ENCODE measurements at regions not wholly inside any gene's neighbourhood (a gene's known extent, or its start where the extent isn't known, plus 50 kb on each side); places are given as distances from the start of the nearest gene placed in this dataset.

DNA sequence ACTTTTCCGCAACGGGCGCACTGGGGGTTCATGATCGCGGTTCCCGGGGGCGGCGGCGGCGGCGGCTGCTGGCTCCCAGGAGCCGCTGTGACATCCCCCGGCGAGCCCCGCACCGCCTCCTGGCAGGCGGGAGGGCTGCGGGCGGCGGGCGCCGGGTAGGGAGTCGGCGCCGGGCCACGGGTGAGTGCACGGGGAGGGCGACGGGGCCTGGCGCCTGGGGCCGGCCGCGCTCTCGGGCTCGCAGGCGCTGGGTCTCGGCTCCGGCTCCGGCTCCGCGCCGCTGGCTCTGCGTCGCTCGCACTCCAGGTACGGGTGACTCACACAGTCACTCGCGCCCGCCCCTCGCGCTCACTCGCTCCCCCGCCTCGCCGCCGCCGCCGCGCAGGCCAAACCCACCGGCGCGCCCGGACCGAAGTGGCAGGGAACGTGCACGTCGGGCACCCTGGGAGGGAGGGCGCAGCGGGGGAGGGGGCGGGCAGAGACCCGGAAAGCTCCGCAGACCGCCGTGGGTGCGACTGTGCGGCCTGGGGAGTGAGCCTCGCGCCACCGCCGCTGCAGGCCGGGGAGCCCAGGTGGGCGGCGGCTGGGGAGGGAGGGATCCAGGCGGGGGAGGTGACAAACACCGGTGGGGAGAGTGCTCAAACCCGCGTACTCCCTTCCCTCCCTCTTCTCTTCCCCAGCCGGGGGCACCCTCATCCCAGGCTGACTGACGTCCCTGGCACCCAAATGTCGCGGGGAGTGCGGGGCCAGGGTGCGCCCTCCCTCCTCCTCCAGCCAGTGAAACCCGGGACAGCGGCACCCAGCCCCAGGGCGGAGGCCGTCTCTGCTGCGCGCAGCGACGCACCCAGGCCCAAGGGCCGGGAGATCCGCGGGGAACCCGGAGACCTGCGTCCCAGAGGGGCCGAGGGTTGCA lies 276.9 kb upstream of the NEBL start:
- peak overlapping the region; percentile 74 for H3K4me3 ChIP-seq
- TF ChIP-seq, protein P1, sequence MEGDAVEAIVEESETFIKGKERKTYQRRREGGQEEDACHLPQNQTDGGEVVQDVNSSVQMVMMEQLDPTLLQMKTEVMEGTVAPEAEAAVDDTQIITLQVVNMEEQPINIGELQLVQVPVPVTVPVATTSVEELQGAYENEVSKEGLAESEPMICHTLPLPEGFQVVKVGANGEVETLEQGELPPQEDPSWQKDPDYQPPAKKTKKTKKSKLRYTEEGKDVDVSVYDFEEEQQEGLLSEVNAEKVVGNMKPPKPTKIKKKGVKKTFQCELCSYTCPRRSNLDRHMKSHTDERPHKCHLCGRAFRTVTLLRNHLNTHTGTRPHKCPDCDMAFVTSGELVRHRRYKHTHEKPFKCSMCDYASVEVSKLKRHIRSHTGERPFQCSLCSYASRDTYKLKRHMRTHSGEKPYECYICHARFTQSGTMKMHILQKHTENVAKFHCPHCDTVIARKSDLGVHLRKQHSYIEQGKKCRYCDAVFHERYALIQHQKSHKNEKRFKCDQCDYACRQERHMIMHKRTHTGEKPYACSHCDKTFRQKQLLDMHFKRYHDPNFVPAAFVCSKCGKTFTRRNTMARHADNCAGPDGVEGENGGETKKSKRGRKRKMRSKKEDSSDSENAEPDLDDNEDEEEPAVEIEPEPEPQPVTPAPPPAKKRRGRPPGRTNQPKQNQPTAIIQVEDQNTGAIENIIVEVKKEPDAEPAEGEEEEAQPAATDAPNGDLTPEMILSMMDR (IDR thresholded peaks at IDR 0.05; ENCODE audit: control extremely low read depth, extremely low read depth) = no peak
- no peaks in the 10 kb centered on the region for H3K27me3 ChIP-seq (ENCODE audit: control insufficient read depth in 3 of 3, insufficient read depth in 3 of 3, low read length in 2 of 3)
- peak overlapping the region in 1 of 2 donors; percentile 85 for H3K27ac ChIP-seq (ENCODE audit: low read depth in 1 of 2, low read length in 1 of 2)
- ATAC-seq (ENCODE audit: insufficient read depth, low FRiP score) (peak; percentile 84), DNase-seq (peak; percentile 55 to 71 (median 65))
- H3K9ac ChIP-seq (ENCODE audit: insufficient read depth in 1 of 2, low read length in 2 of 2) = peak overlapping the region; percentile 50 to 55
- no peaks in the 10 kb centered on the region for H3K9me3 ChIP-seq (ENCODE audit: control insufficient read depth in 4 of 4, insufficient read depth in 3 of 4, low read length in 3 of 4)
- H3K4me1 ChIP-seq (ENCODE audit: control insufficient read depth in 5 of 5, insufficient read depth in 5 of 5, low read length in 5 of 5) = peaks cover 0 to 9% (median 8%) of the 10 kb centered on the region in 5 donors
- peaks cover 0 to 4% (median 0%) of the 10 kb centered on the region in 4 donors for H3K36me3 ChIP-seq (ENCODE audit: control insufficient read depth in 4 of 4, insufficient read depth in 4 of 4, low read length in 4 of 4)
- WGBS, 2 donors = 0 to 1% methylated on average over 64 to 107 of the region's 107 CpGs

DNA sequence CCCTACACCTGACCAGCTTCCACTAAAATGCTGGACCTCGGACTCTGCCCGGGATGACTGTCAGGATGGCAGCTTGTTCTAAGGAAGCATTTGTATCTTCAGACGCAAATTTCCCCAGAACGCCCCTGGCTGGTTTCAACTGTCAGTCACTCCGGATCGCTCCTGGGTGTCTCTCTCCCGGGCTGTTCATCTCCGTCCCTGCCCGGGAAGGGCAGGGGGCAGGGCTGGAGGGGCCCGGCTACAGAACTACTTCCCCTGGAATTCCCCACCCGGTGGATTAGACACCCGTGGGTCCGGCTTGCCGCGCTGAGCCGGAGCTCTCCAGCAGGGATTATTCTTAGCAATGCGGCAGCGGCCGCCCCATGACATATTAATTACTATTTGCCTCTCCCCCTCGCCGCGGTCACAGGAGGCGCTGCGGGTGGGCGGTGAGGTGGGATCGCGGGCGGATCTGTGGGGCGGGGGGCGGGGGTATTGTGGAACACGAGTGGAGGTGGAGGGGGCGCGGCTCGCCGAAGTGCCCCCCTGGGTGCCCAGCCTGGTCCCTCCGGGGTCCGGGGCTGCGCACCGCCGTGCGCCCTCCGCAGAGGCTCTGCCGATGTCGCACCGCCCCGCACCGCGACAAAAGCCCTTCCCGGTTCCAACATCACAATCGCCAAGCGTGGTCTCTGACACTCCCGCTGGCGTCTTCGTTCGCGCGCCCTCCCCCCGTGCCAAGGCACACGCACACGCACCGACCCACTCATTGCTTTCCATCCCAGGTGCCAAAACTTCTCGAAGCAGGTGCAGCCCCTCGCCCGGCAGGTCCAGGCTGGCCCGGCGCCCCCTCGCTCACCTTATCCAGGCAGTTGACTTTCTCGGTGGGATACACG lies 276.1 kb upstream of the NEBL start:
- peaks cover 0 to 9% (median 8%) of the 10 kb centered on the region in 5 donors for H3K4me1 ChIP-seq (ENCODE audit: control insufficient read depth in 5 of 5, insufficient read depth in 5 of 5, low read length in 5 of 5)
- peak overlapping the region; percentile 74 for H3K4me3 ChIP-seq
- TF ChIP-seq, protein P1 (IDR thresholded peaks at IDR 0.05; ENCODE audit: control extremely low read depth, extremely low read depth) = no peak
- H3K27me3 ChIP-seq (ENCODE audit: control insufficient read depth in 3 of 3, insufficient read depth in 3 of 3, low read length in 2 of 3) = no peaks in the 10 kb centered on the region
- 1% methylated on average over 61 to 69 of the region's 69 CpGs for WGBS, 2 donors
- ATAC-seq (ENCODE audit: insufficient read depth, low FRiP score) (peak; percentile 22), DNase-seq (peak; percentile 56 to 67 (median 61))
- H3K27ac ChIP-seq (ENCODE audit: low read depth in 1 of 2, low read length in 1 of 2) = peak overlapping the region in 1 of 2 donors; percentile 85
- peaks cover 0 to 4% (median 0%) of the 10 kb centered on the region in 4 donors for H3K36me3 ChIP-seq (ENCODE audit: control insufficient read depth in 4 of 4, insufficient read depth in 4 of 4, low read length in 4 of 4)
- H3K9me3 ChIP-seq (ENCODE audit: control insufficient read depth in 4 of 4, insufficient read depth in 3 of 4, low read length in 3 of 4) = no peaks in the 10 kb centered on the region
- H3K9ac ChIP-seq (ENCODE audit: insufficient read depth in 1 of 2, low read length in 2 of 2) = peak overlapping the region; percentile 18 to 55

DNA sequence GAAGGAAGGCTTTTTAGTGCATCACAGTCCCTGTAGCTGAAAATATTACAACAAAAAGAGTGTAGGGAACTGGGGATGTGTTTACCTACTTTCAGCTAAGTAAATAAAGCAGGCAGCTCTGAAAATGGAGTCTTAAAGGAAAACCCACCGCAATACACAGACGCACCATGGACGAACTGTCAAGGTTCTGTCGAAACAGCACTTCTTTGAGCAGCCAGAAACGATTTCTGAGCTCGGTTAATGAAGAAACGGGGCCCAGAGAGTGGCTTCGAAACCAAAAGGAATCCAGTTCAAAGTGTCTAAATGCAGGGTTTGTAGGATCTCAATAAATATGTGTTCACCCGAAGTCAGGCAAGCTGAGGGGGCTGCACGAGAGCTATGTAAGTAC lies 275.4 kb upstream of the NEBL start:
- WGBS, 2 donors = 27 to 28% methylated on average over 10 of the region's 10 CpGs
- TF ChIP-seq, protein P1 (IDR thresholded peaks at IDR 0.05; ENCODE audit: control extremely low read depth, extremely low read depth) = no peak
- DNase-seq = peak in 2 of 3 donors; percentile 31 to 51
- ATAC-seq (ENCODE audit: insufficient read depth, low FRiP score) = no peak
- Histone ChIP-seq H3K36me3 (ENCODE audit: control insufficient read depth in 4 of 4, insufficient read depth in 4 of 4, low read length in 4 of 4) (peaks cover 0 to 4% (median 0%) of the 10 kb centered on the region in 4 donors), H3K27ac (ENCODE audit: low read depth in 1 of 2, low read length in 1 of 2) (peak overlapping the region in 1 of 2 donors; percentile 85), H3K27me3 (ENCODE audit: control insufficient read depth in 3 of 3, insufficient read depth in 3 of 3, low read length in 2 of 3) (no peaks in the 10 kb centered on the region), H3K4me3 (peak overlapping the region; percentile 74), H3K9me3 (ENCODE audit: control insufficient read depth in 4 of 4, insufficient read depth in 3 of 4, low read length in 3 of 4) (no peaks in the 10 kb centered on the region), H3K9ac (ENCODE audit: insufficient read depth in 1 of 2, low read length in 2 of 2) (peak overlapping the region in 1 of 2 donors; percentile 14), H3K4me1 (ENCODE audit: control insufficient read depth in 5 of 5, insufficient read depth in 5 of 5, low read length in 5 of 5) (peaks cover 0 to 11% (median 8%) of the 10 kb centered on the region in 5 donors)

All from lung (tissue), 11 donors.